Endothelial cell of umbilical vein (primary cell): ENCODE measurements at regions not wholly inside any gene's neighbourhood (a gene's known extent, or its start where the extent isn't known, plus 50 kb on each side); places are given as distances from the start of the nearest gene placed in this dataset.

Source experiments
- BruUV-seq: library from RNA; stranded (reverse); fragments of 400-500 nt; replicated peaks from 2 replicates; lab custom pipeline; 2021; lab: Mats Ljungman, UMichigan
- CTCF ChIA-PET: fragments of 300-600, 350-600 bp; sonication (Branson Sonifier 250); formaldehyde crosslinking; loops from one replicate; lab custom pipeline; 2021; ENCODE audit warnings: antibody characterized with exemption, inconsistent platforms; lab: Charles Lee
- POLR2A ChIA-PET: fragments of 300-600, 350-600 bp; sonication (Branson Sonifier 250); formaldehyde crosslinking; loops from one replicate; lab custom pipeline; 2021; ENCODE audit warnings: antibody characterized with exemption, inconsistent platforms; lab: Charles Lee
- DNase-seq: peaks from one replicate; pipeline ENCODE4 v3.0.0-alpha.2; 2011; ENCODE audit warnings: low read depth, low spot score
- FAIRE-seq: peaks from 2 replicates; lab custom pipeline; 2011; peaks lifted over from hg19 to GRCh38; lab: Jason Lieb, UNC
- H2AFZ ChIP-seq: 2 replicates; pipeline ENCODE4 v1.6.0; 2012; ENCODE audit warnings: low read depth, low read length, control low read depth, inconsistent platforms
- H3K27ac ChIP-seq: 2 replicates; pipeline ENCODE4 v1.5.1; 2011; ENCODE audit warnings: low read depth, mild to moderate bottlenecking, control low read depth, low read length, moderate library complexity; ENCODE audit not compliant: insufficient read depth
- H3K27me3 ChIP-seq, 2 experiments: 2 replicates each; pipeline versions ENCODE4 v1.6.0 to v1.6.1; 2011; ENCODE audit warnings: low read length in 2 of 2, mixed read lengths in 1 of 2; ENCODE audit not compliant: control insufficient read depth in 2 of 2, insufficient read depth in 2 of 2
- H3K36me3 ChIP-seq, 2 experiments: 2 replicates in 1 of 2; 3 replicates in 1 of 2; pipeline ENCODE4 v1.5.1; 2011; ENCODE audit warnings: low read length in 2 of 2, mild to moderate bottlenecking in 1 of 2, moderate library complexity in 1 of 2; ENCODE audit not compliant: control insufficient read depth in 2 of 2, insufficient read depth in 2 of 2; ENCODE audit errors: extremely low read depth in 1 of 2
- H3K4me1 ChIP-seq: 3 replicates; pipeline ENCODE4 v1.5.1; 2011; ENCODE audit warnings: mild to moderate bottlenecking, low read length; ENCODE audit not compliant: control insufficient read depth, insufficient read depth; ENCODE audit errors: extremely low read depth
- H3K4me2 ChIP-seq: 2 replicates; pipeline ENCODE4 v1.6.1; 2011; ENCODE audit warnings: low read length, control low read depth, mixed read lengths; ENCODE audit not compliant: insufficient read depth
- H3K4me3 ChIP-seq, 3 experiments: fragments of 200-600 bp in 1 of 3; sonication (generic), shearing (Covaris generic) in 1 of 3; replicated peaks in 1 of 3; 2 replicates each; pipeline ENCODE4 v1.5.1; 2011 to 2016; ENCODE audit warnings: control low read depth in 3 of 3, low read length in 3 of 3, mild to moderate bottlenecking in 2 of 3, inconsistent platforms in 1 of 3, low read depth in 1 of 3, moderate library complexity in 1 of 3; ENCODE audit not compliant: insufficient read depth in 1 of 3
- H3K79me2 ChIP-seq: 2 replicates; pipeline ENCODE4 v1.6.0; 2012; ENCODE audit warnings: low read length, inconsistent platforms; ENCODE audit not compliant: control insufficient read depth, insufficient read depth
- H3K9ac ChIP-seq: replicated peaks from 2 replicates; pipeline ENCODE3; 2011; ENCODE audit warnings: low read length, control low read depth; ENCODE audit not compliant: insufficient read depth; ENCODE audit errors: extremely low read depth
- H3K9me1 ChIP-seq: replicated peaks from 3 replicates; pipeline ENCODE4 v1.6.0; 2011; ENCODE audit warnings: mild to moderate bottlenecking, low read length; ENCODE audit not compliant: control insufficient read depth, insufficient read depth; ENCODE audit errors: extremely low read depth
- H3K9me3 ChIP-seq: replicated peaks from 2 replicates; pipeline ENCODE4 v1.5.1; 2012; ENCODE audit warnings: low read length, inconsistent platforms; ENCODE audit not compliant: control insufficient read depth, insufficient read depth
- H4K20me1 ChIP-seq: replicated peaks from 2 replicates; pipeline ENCODE3; 2011; ENCODE audit warnings: mild to moderate bottlenecking, low read length; ENCODE audit not compliant: control insufficient read depth, insufficient read depth; ENCODE audit errors: extremely low read depth
- EZH2 ChIP-seq: IDR thresholded peaks from 2 replicates; pipeline ENCODE4 v1.6.1; 2012; ENCODE audit warnings: borderline replicate concordance, low read depth, mild to moderate bottlenecking, moderate library complexity, low read length, inconsistent platforms; ENCODE audit not compliant: severe bottlenecking
- FOS ChIP-seq: IDR thresholded peaks from 2 replicates; pipeline ENCODE4 v1.6.1; 2011; ENCODE audit warnings: mild to moderate bottlenecking, low read length, moderate library complexity, borderline replicate concordance; ENCODE audit not compliant: insufficient read depth
- GATA2 ChIP-seq: IDR thresholded peaks from 2 replicates; pipeline ENCODE4 v1.7.0; 2011; ENCODE audit warnings: low read depth, mild to moderate bottlenecking, moderate library complexity, mixed read lengths, low read length; ENCODE audit not compliant: insufficient read length, insufficient read depth
- JUN ChIP-seq: IDR thresholded peaks from 2 replicates; pipeline ENCODE4 v1.6.1; 2011; ENCODE audit warnings: borderline replicate concordance, low read depth; ENCODE audit not compliant: insufficient read length, insufficient read depth
- POLR2AphosphoS5 ChIP-seq: IDR thresholded peaks from 2 replicates; pipeline ENCODE4 v1.6.1; 2012; ENCODE audit warnings: low read depth, mild to moderate bottlenecking, control low read depth, low read length, moderate library complexity; ENCODE audit not compliant: insufficient read depth
- dilution Hi-C: fragments of 300-500 bp; cut with MboI; formaldehyde crosslinking; loops from one replicate; pipeline ENCODE4 v1.15.0; 2019; ENCODE audit warnings: low sequenced_read_pairs; ENCODE audit not compliant: extremely low pct_ligation_motif_present
- intact Hi-C: fragments of 100-400 bp; cut with micrococcal nuclease; formaldehyde crosslinking; loops from one replicate; pipeline ENCODE4 v1.10.0; 2022
- TF ChIP-seq, protein P1 (sequence below), 2 donors: IDR thresholded peaks; 1 replicate in 1 of 2; 2 replicates in 1 of 2; pipeline ENCODE4 v1.5.1; 2011; ENCODE audit warnings: low read length in 2 of 2, mild to moderate bottlenecking in 2 of 2, moderate library complexity in 2 of 2, control low read depth in 1 of 2, inconsistent platforms in 1 of 2, low read depth in 1 of 2; ENCODE audit not compliant: insufficient read depth in 1 of 2; ENCODE audit errors: extremely low read depth in 1 of 2

DNA sequence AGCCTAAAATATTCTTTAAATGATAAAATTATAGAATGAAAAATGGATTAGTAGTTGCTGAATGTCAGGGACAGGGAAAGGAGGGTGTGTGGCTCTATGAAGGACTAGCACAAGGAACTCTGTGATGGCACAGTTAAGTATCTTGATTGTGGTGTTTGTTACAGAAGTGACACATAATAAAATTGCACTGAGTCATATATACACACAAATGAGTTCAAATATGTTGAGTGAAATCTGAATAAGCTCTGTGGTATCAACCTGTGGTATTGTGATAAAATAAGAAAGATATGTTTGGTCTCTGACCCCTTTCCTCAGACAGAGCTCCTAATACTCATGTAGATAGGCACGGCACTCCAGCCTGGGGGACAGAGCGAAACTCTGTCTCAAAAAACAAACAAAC lies 181.5 kb upstream of the TRIM24 start:
- no peaks in the 10 kb centered on the region for H3K36me3 ChIP-seq
- H3K79me2 ChIP-seq: no peaks in the 10 kb centered on the region
- no TSS peak for BruUV-seq
- H3K4me2 ChIP-seq: no peak overlapping the region
- H3K9me3 ChIP-seq: no peaks in the 10 kb centered on the region
- no peaks in the 10 kb centered on the region for H4K20me1 ChIP-seq
- TF ChIP-seq FOS (no peak), POLR2AphosphoS5 (no peak), JUN (no peak), EZH2 (no peak)
- TF ChIP-seq, protein P1, sequence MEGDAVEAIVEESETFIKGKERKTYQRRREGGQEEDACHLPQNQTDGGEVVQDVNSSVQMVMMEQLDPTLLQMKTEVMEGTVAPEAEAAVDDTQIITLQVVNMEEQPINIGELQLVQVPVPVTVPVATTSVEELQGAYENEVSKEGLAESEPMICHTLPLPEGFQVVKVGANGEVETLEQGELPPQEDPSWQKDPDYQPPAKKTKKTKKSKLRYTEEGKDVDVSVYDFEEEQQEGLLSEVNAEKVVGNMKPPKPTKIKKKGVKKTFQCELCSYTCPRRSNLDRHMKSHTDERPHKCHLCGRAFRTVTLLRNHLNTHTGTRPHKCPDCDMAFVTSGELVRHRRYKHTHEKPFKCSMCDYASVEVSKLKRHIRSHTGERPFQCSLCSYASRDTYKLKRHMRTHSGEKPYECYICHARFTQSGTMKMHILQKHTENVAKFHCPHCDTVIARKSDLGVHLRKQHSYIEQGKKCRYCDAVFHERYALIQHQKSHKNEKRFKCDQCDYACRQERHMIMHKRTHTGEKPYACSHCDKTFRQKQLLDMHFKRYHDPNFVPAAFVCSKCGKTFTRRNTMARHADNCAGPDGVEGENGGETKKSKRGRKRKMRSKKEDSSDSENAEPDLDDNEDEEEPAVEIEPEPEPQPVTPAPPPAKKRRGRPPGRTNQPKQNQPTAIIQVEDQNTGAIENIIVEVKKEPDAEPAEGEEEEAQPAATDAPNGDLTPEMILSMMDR (IDR thresholded peaks at IDR 0.05; ENCODE audit: extremely low read depth in 1 of 2, insufficient read depth in 1 of 2, low read depth in 1 of 2, low read length in 2 of 2): no peak
- intact Hi-C loops: no loop called here
- H3K9me1 ChIP-seq: no peaks in the 10 kb centered on the region
- no peaks in the 10 kb centered on the region for H3K27me3 ChIP-seq
- DNase-seq (no peak), FAIRE-seq (no peak)
- dilution Hi-C loops: no loop called here
- no peak overlapping the region for H2AFZ ChIP-seq
- H3K4me1 ChIP-seq: no peaks in the 10 kb centered on the region
- H3K4me3 ChIP-seq: no peak overlapping the region
- CTCF ChIA-PET: no interaction called here
- no peak overlapping the region for H3K27ac ChIP-seq
- POLR2A ChIA-PET: no interaction called here
- no peak overlapping the region for H3K9ac ChIP-seq

DNA sequence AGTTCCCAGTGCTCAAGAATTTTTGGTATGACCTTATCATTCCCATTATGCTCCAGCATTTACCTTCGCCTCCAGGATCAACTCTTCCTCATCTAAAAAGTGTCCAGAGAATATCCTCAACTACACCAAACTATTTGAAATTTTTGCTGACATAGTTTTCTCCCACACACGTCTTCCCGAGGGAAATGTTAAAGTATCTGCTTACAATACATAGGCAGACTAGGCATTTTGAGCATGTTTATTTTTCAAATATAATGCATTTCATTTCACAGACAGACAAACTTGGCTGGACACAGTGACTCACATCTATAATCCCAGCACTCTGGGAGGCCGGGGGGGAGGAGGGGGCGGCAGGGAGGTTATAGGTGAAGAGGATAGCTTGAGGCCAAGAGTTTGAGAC lies 177.1 kb upstream of the TRIM24 start:
- Histone ChIP-seq H3K4me2 (no peak overlapping the region), H3K79me2 (no peaks in the 10 kb centered on the region), H4K20me1 (no peaks in the 10 kb centered on the region), H3K4me1 (no peaks in the 10 kb centered on the region), H3K36me3 (no peaks in the 10 kb centered on the region), H2AFZ (no peak overlapping the region), H3K9ac (no peak overlapping the region), H3K4me3 (no peak overlapping the region), H3K27ac (no peak overlapping the region), H3K27me3 (no peaks in the 10 kb centered on the region), H3K9me1 (no peaks in the 10 kb centered on the region), H3K9me3 (no peaks in the 10 kb centered on the region)
- intact Hi-C loops: no loop called here
- CTCF ChIA-PET: no interaction called here
- no peak for DNase-seq
- no TSS peak for BruUV-seq
- dilution Hi-C loops: no loop called here
- TF ChIP-seq, protein P1 (IDR thresholded peaks at IDR 0.05; ENCODE audit: extremely low read depth in 1 of 2, insufficient read depth in 1 of 2, low read depth in 1 of 2, low read length in 2 of 2): no peak
- no peak for TF ChIP-seq GATA2
- POLR2A ChIA-PET: no interaction called here
- no peak for FAIRE-seq
